Stimulated activated CD4-positive, alpha-beta T cell treated with anti-CD3 and anti-CD28 coated beads, Interleukin-2, amount 100 ng/mL, for 4 hours (primary cell): ENCODE measurements at regions not wholly inside any gene's neighbourhood (a gene's known extent, or its start where the extent isn't known, plus 50 kb on each side); places are given as distances from the start of the nearest gene placed in this dataset.
A peak's percentile ranks its signal among the peaks of the same experiment; 100 is the strongest.
"Not testable (repeated sequence)": the region's sequence is repeated elsewhere in the genome, so short reads cannot be mapped to it uniquely, and the experiment has no call there.

Source experiments
- DNase-seq: peaks from one replicate; pipeline ENCODE4 v3.0.0-alpha.2; 2020; ENCODE audit warnings: low read depth

DNA sequence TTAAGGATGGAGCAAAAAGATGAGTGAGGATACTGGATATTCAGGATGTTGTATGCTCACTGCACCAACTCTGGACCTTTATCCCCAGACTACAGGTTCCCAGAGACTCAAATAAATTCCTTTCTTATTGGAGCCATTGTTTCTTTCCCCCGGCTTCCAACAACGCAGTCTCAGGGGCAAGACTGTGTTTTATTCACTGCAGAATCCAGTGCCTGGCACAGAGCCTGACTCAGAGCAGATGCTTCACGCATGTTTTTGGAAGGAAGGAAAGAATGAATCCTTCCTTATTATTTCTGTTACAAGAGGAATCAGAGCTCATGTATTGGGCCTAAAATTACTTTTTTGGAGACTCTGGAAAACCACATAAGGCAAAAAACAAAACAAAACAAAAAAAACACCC is 96.0 kb upstream of the VGLL4 start:
- no peak for DNase-seq

DNA sequence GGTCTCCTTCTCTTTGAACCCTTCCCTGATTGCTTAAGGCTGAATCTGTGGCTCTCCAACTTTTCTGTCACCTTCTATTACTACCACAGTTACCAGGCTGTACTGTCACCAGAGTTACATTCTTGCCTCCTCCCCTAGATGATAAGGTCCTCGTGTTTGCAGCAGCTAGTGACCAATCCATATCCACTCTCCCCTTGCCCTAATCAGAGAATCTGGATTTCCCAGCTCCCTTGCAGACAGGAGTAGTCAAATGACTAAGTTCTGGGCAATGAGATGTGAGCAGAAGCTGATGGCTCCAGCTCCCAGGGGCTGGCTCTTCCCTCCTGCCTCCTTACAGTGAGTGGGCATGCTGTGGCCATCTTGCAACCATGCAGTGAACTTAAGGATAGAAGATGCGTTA is 95.4 kb upstream of the VGLL4 start:
- DNase-seq = no peak

DNA sequence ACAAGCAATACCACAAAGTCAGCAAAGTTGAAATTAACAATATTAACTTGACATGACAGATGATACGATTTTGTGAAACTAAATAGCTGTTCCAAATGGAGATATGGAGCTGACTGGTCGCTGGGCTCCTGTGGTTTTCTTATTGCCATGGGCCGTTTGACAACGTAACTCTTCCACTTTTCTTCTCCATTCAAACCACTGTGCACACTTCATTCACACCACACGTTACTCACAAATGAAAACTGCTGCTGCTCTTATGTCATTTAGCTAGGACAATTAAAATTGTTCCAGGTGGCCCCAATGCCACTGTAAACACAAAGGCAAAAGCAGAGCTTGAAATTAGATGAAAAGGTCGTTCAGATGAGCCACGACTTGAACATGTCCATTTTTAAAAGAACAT is 94.0 kb upstream of the VGLL4 start:
- no peak for DNase-seq

DNA sequence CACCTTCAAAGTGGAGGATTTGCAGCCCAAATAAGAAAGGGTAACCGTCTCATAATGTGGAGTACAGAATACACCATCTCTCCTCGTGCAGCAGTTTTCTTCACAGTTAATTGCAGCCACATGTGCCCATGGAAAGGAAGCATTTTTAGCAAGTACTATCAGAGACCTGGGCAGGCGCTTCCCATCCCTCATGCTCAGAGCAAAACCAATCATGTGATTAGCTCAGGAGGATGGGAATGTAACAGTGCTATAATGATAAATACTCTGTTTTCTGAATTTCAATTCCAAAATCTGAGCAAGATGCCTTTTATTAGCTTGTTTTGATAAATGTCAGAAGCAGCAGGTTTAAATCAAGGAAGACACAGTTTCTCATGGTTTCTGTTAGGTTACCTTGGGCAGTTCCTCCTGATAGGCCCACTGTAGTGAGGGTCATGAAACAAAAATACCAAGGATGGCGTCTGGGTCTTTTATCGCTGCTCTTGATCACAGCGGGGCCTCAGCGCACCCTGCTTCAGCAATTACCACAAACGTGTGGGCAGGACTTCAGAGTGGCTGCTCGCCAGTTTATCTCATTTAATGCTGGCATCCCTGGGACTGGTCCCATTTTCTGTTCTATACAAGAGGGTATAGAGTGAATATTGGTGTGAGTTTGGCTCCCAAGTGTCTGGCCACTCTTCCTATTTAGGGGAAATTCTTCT is 92.6 kb upstream of the VGLL4 start:
- DNase-seq = no peak

DNA sequence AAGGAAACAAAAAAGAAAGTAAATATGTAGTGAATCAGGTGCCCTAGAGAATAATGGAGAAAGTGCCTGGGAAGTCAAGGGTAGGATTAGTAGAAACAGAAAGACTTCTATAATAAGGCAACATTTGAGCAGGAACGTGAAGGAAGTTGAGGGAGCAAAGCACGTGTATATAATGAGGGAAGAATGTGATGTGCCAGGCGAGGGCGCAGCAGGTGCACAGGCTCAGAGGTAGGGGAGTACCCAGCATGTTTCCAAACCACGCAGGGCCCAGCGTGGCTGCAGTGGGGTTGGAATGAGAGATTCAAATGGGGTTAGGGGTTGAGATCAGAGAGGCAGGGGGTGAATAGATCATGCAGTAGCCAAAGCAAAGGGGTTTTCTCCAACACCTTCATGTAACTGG is 91.9 kb upstream of the VGLL4 start:
- no peak for DNase-seq

DNA sequence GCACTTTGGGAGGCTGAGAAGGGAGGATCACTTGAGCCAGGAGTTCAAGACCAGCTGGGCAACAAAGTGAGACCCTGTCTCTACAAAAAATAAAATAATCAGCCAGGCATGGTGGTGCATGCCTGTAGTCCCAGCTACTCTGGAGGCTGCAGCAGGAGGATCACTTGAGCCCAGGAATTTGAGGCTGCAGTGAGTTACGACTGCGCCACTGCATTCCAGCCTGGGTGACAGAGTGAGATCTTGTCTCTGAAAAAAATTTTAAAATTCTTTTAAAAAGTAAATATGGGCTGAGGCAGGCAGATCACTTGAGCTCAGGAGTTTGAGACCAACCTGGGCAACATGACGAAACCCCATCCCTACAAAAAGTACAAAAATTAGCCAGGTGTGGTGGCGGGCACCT is 91.4 kb upstream of the VGLL4 start:
- not testable (repeated sequence) for DNase-seq

DNA sequence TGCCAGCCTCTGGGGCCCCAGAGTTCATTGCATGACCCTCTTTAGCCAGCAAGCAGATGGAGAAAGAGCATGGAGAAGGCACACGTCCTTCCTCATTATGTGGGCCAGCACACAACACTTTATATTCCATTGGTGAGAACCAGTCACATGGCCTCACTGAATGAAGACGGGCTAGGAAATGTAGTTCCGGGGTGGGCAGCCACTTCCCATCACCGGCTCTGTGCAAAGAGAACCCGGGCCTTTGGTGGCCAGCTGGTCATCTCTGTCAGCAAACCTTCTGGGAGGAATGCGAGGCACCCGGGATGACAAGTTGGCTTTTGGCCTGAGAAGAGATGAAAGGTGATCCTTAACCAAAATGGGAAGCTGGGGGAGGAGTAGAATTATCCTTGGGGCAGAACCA is 90.2 kb upstream of the VGLL4 start:
- no peak for DNase-seq

DNA sequence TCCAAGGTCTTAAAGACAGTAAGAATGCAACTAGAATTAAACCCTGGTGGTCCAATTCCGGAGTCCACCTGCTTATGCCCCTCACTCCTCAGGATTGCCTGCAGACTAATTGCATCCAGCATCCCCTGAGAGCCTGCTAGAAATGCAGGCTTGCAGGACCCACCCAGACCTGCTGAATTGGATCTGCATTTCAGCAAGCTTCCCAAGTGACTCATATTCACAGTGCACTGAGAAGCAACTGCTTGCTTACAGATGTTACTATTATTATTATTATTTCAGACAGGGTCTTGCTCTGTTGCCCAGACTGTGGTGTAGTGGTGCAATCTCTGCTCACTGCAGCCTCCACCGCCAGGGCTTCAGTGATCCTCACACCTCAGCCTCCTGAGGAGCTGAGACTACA is 83.5 kb upstream of the VGLL4 start:
- DNase-seq = no peak

DNA sequence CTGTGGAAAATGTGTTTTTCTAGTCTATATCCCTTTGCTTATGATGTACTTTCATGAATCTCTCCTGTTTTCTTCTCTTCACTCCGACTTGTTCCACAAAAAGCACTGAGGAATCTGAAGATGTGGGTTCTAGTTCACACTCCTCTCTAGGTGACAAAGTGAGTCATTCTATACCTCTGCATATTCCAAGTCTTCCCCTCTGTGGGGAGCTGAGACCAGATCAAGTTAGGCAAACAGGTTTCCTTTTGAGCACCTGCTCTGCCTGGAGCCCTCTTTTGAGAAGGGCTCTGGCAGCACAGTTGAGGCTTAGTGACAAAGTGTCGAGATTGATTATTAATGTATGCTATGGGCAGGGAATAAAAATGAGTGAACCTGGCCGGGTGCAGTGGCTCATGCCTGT is 82.4 kb upstream of the VGLL4 start:
- no peak for DNase-seq

DNA sequence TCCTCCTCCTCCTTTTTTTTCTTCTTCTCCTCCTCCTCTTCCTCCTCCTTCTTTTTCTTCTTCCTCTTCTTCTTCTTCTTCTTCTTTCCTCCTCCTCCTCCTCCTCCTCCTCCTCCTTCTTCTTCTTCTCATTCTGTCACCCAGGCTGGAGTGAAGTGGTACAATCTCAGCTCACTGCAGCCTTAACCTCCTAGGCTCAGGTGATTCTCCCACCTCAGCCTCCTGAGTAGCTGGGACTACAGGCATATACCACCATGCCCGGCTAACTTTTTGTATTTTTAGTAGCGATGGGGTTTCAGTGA is 81.6 kb upstream of the VGLL4 start:
- not testable (repeated sequence) for DNase-seq

DNA sequence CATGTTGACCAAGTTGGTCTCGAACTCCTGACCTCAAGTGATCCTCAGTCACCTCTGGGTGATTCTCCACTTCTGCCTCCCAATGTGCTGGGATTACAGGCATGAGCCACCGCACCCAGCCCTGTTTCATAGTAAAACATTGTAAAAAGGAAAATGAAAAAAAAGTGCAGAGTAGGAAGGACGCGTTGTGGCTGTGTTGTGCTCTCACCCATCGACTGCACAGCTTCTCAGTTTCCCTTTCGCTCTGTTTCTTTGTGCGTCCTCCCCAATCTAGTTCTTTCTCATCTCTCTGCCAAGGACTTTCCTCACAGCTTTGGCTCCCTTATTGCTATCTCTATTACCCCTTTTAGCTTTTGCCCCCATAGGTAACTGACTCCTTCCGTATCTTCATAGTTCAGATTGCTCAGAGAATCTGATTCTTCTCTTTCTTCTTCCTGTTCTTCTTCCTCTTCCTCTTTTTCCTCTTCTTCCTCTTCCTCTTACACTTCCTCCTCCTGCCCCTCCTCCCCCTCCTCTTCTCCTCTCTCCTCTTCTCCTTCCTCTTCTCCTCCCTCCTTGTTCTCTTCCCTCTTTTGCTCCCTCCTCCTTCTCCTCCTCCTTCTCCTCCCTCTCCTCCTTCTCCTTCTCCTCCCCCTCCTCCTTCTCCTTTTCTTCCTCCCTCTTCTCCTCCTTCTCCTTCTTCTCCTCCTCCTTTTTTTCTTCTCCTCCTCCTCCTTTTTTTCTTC is 81.1 kb upstream of the VGLL4 start:
- DNase-seq = no peak

DNA sequence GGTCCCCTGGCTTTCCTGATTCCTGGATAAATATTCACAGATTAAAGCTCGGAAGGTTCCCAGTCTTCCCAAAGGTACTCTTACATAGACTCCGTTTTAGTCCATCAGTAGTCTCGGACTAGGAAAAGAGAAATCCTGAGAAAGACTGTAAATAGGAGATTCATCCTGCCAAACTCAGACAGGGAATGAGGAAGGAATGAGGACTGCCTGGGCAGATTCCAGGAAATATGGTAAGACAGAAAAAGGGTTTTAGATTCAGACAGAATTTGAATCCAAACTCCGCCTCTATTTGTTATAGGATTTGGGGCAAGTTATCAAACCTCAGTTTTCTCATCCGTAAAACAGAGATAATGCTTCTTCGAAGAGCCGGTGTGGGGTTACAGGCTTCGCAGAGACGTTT is 77.8 kb upstream of the VGLL4 start:
- DNase-seq = no peak

DNA sequence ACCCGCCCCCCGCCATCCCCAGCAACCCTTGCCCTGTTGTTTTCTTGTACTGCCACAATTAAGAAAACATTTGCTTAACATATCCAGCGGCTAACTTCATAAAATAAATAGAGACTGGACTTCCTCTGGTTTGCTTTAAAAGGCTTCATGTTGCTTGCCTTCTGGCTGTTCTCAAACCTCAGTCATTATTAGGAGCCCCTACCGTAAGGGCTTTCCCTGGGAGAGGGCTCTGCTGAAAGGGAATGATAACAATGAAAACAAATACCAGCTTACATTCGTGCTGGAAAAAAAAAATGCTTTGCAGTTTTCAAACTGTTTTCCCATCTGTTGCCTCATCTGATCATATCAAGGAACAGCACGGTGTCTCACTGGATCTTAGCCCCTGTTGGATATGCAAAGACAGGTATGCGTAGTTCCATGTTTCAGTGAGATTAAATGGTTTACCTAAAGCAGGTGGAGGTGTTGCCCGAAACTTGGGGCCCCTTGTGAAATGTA is 77.2 kb upstream of the VGLL4 start:
- no peak for DNase-seq

DNA sequence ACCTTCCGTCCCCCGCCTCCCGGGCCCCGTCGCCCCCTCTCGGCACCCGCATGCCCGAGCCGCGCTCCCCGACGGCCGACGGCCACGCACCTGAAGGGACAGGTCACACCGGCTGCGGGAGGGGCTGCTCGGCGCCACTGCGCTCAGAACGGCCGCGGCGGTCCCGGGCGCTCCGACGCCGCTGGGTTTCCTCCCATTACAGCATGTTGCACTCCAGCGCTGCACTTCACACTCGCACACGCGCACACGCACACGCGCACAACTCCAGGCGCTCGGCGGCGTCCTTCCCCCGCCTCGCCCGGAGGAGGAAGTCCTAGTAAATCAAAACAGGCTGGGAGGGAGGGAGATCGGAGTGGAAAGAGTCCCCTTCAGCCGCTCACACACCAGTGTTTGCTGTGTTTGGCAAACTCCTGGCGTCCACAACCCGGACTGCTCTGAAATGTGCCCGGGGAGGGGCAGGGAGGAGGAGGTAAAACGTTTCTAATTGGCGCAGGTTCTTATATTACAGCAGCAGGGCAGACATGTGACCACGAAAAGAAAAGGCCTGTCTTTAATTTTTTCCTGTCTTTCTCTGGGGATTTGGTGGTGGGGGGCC is 76.7 kb upstream of the VGLL4 start:
- DNase-seq = peak; percentile 27

DNA sequence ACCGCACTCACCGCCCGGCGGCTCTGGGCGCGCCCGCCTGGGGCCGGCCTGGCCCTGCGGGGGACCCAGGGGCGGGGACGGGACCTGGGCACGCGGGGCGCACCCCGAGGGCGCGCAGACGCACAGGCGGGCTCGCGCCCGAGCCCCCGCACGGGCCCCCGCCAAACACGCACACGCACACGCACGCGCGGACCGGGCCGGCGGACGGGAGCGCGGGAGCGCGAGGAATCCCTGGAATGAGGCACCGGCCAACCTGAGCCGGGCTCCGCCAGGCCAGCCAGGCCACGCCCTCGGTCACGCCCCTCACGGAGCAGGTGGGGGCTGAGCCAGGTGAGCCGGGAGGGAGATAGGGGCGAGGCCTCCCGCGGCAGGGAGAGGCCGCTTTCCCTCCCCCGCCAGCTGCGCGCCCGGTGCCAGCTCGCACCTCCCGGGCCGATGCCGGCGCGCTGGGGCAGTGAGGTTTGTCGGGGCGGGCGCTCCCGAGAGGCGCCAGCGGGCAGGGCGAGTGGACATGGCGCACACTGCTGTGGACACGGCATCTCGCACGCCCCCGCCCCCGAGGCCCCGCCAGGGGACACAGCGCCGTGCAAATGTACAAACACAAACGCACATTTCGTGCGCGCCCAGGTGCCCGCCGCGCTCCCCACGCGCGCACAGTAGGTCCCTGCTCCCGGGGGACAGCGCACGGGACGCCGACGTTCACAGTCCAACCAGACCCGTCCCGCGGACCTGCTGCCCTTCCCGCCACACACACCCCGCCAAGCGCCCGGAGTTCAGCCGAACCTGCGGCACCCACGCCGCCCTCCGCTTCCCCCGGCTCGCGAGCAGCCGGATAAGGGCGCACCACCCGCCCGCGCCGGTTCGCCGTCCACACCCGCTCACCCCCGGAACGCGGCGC is 75.9 kb upstream of the VGLL4 start:
- peak; percentile 73 for DNase-seq

DNA sequence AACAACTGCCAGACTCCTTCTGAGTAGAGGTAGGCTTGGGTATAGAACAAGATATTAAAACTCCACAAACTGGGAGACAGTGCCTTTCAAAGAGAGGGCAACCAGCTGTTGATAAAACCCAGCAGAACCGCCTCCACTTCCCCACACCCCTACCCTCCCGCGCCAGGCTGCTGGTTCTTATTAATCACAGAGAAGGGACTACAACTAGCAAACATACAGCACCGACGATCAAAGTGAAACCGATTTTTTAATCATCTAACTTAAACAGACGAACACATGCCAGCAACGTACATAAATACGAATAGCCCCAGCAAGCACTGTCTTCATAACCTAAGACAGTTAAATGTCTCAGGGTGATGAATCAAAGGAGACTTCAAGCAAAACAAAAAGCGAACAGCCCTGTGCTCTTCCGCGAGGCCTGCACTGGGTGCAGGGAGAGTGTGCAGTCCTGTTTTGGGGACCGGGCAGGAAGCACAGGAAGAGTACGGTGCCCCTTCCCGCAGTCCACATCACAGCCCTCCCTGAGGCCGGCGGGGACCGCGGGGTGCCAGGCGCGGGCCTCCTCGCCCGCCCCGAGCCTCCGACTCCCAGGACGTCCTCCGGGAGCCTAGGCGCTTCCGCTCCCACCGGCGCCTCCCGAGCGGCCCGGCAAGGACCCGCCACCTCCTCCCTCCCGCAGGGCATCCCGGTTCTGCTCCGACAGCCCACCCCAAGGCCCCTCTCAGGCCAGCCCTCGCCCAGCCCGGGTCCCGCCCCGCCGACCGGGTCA is 75.1 kb upstream of the VGLL4 start:
- DNase-seq = peak; percentile 33

DNA sequence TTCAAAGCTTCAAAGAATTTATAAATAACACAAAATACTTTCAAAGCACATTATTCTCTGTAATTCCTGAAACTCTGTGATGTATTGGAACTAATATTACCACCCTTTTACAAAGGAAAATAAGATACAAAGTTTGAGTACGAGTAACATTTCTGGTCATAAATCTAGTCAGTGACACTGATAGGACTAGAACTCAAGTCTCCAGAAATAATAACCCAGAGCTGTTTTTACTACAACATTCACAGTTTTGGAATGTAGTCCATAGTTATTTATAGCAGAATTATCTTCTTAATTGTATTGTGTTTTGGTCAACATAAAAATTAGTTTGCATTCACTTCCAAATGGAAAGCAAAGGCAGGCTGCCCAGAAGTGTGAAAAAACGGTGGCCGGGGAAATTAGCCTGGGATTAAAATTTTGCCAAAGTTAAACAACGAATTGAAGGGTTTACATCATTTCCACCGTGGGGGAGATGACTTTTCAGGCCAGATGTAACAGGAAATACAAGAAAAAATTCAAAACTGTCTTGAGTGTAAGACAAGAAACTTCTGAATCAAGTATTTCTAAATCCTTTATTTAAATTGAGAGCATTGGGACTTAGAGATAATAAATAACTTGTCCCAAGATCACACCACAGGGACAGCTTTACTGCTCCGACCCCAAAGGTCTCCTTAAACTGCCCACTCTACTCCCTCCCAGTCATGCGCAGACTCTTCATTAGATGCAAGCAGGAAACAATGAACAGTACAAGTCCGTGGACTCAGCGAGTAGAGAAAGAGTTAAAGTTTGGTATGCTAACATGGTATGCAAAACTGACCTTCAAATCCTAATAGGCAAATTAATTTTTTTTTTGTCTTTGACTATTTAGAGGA is 74.3 kb upstream of the VGLL4 start:
- no peak for DNase-seq

DNA sequence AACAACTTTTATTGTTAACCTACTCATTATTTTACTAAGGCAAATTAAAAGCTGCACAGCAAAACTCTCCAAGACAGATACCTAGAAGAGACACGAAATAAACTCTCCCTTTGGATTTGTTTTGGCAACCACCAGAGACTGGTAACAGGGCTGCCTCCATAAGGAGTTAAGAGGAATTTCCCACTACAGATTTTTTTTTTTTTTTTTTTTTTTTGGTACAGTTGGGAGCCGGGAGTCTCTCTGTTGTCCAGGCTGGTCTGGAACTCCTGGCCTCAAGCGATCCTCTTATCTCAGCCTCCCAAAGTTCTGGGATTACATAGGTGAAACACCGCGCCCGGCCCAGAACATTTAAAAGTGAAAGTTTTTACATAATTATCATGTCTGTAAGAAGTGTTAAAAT is 73.6 kb upstream of the VGLL4 start:
- no peak for DNase-seq

DNA sequence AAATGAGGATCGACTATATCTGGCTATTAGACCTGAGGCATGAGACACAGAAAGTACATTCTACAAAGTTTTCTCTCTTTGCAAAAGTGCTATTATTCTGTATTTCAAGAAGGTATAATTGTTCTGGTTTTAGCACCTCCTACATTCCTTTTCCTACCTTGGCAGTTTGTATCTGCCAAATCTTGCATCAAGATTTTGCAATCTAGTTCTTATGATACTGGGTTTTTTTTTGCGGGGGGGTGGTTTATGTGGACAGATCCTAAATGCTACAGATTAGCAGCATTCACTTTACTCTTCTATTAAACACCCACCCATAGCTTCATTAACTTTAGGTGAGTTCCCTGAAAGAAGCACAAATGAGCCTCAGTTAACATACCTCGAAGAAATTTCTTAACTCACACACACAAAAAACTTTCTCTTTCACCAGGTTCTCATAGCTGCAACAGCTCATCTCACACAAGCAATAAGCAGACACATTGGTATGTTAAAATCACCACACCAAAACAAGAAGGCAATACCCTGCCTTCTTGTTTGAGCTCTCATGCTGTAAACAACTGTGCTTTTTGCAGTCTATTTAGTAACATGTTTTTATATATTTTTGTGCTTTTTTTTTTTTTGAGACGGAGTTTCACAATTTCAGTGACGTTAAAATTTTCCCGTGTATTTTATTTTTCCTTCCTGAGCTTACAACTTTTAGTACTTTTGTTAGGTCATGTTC is 73.0 kb upstream of the VGLL4 start:
- no peak for DNase-seq

DNA sequence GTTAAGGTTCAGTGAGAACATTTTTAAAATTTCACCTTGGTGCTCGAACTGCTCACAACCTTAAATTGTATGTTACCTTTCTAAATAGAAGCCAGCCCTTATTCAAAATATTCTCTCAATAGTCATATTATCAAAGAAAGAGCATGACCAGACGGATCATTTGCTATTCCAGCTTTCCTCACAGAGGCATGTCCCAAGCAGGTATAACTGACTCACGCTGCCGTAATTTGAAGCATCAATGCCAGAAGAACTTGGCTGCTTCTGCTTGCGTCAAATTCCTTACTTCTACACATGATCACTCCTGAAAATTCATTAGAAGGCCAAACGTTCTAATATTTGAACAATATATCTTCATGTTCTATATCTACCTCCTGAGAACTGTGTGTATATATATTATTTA is 69.5 kb upstream of the VGLL4 start:
- DNase-seq = no peak
